Fibroblast of pulmonary artery (primary cell): ENCODE measurements at regions not wholly inside any gene's neighbourhood (a gene's known extent, or its start where the extent isn't known, plus 50 kb on each side); places are given as distances from the start of the nearest gene placed in this dataset.
"Not testable (repeated sequence)": the region's sequence is repeated elsewhere in the genome, so short reads cannot be mapped to it uniquely, and the experiment has no call there.

Experiments
- DNase-seq: peaks from one replicate; pipeline ENCODE4 v3.0.0-alpha.2; 2010; ENCODE audit warnings: low read depth
- H3K4me3 ChIP-seq: replicated peaks from 2 replicates; pipeline ENCODE4 v1.5.1; 2011; ENCODE audit warnings: low read depth, mild to moderate bottlenecking, control low read depth, low read length, moderate library complexity
- TF ChIP-seq, protein P1 (sequence below): IDR thresholded peaks from 2 replicates; pipeline ENCODE4 v1.5.1; 2011; ENCODE audit warnings: mild to moderate bottlenecking, control low read depth, low read length, inconsistent platforms; ENCODE audit errors: missing control alignments

GRCh38 chr3:147507638-147508286 lies 98.6 kb downstream of the ZIC1 start:
- no peak overlapping the region for H3K4me3 ChIP-seq
- TF ChIP-seq, protein P1, sequence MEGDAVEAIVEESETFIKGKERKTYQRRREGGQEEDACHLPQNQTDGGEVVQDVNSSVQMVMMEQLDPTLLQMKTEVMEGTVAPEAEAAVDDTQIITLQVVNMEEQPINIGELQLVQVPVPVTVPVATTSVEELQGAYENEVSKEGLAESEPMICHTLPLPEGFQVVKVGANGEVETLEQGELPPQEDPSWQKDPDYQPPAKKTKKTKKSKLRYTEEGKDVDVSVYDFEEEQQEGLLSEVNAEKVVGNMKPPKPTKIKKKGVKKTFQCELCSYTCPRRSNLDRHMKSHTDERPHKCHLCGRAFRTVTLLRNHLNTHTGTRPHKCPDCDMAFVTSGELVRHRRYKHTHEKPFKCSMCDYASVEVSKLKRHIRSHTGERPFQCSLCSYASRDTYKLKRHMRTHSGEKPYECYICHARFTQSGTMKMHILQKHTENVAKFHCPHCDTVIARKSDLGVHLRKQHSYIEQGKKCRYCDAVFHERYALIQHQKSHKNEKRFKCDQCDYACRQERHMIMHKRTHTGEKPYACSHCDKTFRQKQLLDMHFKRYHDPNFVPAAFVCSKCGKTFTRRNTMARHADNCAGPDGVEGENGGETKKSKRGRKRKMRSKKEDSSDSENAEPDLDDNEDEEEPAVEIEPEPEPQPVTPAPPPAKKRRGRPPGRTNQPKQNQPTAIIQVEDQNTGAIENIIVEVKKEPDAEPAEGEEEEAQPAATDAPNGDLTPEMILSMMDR: no peak
- DNase-seq: peak; percentile 72

DNA sequence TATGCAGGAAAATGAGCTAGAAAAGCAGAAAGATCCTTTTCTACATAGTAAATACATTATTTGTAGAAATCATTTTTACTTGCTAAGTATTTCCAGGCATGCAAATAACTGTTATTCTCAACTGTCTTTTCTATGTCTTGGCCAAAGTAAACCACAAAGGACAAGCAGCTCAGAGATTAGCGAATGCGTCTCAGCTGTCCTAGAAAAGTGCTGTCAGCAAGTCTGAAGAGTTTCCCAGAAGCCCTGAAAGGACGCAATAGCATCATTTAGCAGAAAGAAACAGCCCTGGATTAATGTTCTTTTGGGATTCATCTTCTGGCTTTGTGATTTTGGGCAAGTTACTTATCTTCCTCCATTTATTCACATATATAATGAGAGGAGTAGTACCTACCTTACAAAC lies 100.3 kb downstream of the ZIC1 start:
- TF ChIP-seq, protein P1: no peak
- H3K4me3 ChIP-seq: no peak overlapping the region
- DNase-seq: peak; percentile 7

GRCh38 chr3:147513785-147514184 lies 104.6 kb downstream of the ZIC1 start:
- no peak overlapping the region for H3K4me3 ChIP-seq
- TF ChIP-seq, protein P1: no peak
- DNase-seq: no peak

- no peak for DNase-seq
- no peak overlapping the region for H3K4me3 ChIP-seq
- TF ChIP-seq, protein P1: no peak
Measured at GRCh38 chr3:147514366-147515160, 105.4 kb downstream of the ZIC1 start.

DNA sequence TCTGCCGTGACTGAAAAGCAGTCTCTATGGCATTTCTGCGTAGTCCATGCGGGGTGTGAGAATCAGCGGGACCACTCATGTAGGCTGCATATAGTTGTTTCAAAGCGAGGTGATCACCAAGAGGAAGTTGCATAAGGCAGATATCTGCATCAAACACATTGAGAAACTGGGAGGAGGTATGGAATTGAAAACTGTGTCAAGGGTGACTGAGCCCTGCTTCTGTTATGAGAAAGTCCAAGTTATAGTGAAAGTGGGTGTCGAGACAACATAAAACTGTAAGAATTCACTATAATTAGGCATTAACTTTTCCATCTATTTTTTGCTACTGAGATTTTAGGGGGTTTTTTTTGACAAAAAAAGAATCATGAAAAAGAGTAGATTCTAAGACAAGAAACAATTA lies 109.3 kb downstream of the ZIC1 start:
- no peak overlapping the region for H3K4me3 ChIP-seq
- TF ChIP-seq, protein P1: no peak
- DNase-seq: peak; percentile 2

GRCh38 chr3:147521646-147522045 lies 112.5 kb downstream of the ZIC1 start:
- TF ChIP-seq, protein P1: no peak
- DNase-seq: peak; percentile 45

DNA sequence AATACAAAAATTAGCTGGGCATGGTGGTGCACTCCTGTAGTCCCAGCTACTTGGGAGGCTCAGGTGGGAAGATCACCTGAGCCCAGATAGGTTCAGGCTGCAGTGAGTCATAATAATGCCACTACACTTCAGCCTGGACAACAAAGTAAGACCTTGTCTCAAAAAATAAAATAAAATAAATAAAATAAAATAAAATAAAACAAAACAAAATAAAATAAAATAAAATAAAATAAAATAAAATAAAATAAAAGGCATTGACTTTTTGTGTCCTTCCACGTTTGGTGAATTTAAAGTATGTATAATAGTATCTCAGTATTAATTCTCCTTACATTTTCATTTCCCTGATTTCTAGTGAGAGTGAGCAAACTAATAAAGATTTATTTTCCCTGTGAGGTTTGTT lies 113.6 kb downstream of the ZIC1 start:
- not testable (repeated sequence) for H3K4me3 ChIP-seq, DNase-seq

More at GRCh38 chr3:147521646-147522045, 112.5 kb downstream of the ZIC1 start:
- H3K4me3 ChIP-seq: no peak overlapping the region
